GM21360 (cell line): ENCODE measurements at regions not wholly inside any gene's neighbourhood (a gene's known extent, or its start where the extent isn't known, plus 50 kb on each side); places are given as distances from the start of the nearest gene placed in this dataset.

Source experiments
- ATAC-seq: cut with Tn5 transposase; IDR thresholded peaks from one replicate; pipeline ENCODE4 v1.9.1; 2021; ENCODE audit warnings: mild to moderate bottlenecking, moderate library complexity; ENCODE audit not compliant: unreplicated experiment

DNA sequence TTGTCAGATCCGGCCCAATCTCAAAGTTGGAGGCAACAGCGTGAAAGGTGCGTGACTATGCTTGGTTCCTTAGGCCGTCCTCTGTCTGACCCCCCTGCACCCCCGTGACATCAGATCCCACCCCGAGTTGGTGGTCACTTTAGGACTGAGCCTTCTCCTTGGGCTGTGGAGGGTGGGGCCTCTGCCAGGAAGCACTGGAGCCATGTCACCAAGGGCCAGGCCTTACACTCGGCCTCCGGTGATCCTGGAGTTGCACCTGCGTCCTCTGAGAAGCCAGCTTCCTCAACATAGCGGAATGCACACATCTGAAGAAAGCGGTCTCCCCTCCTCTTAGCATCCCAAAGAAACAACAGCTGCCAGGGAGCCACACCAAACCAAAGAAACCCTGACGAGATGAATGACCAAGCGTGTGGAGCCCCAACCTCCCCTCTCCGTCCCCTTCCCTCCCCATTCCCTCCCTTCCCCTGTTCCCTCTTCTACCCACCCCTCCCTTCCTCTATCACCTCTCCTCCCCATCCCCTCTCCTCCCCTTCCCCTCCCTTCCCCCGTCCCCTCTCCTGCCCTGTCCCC lies 182.6 kb downstream of the TTLL2 start:
- no peak for ATAC-seq

DNA sequence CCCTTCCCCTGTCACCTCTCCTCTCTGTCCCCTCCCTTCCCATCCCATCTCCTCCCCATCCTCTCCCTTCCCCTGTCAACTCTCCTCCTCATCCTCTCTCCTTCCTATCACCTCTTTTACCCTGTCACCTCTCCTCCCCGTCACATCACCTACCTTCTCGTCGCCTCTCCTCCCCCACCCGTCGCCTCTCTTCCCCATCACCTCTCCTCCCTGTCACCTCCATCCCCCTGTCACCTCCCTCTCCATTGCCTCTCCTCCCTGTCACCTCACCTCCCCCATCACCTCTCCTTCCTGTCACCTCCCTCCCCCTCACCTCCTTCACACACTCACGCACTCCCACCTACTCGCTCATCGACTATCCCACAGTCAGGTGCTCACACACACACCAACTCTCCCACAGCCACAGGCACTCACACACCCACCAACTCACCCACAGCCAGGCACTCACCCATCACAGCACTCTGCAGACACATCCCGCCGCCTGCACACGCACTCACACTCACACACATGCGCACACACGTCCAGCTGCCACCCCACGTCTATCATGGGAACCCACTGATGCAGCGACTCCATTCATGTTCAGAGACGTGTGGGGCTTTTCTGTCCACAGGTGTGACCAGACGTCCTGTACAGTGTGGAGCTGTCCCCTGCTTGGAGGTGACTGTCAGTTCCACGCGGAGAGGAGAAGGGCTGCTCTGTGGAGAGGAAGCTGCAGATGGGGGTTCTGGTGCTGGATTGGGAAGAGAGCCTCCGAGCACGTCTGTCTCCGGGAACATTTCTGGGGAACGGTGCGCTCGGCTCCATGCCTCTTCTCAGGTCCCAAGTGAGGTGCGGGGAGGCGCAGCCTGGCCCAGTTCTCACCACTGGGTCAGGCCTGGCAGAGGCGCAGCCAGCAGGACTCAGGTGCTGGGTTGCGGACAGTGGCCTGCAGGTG lies 184.3 kb downstream of the TTLL2 start:
- no peak for ATAC-seq

DNA sequence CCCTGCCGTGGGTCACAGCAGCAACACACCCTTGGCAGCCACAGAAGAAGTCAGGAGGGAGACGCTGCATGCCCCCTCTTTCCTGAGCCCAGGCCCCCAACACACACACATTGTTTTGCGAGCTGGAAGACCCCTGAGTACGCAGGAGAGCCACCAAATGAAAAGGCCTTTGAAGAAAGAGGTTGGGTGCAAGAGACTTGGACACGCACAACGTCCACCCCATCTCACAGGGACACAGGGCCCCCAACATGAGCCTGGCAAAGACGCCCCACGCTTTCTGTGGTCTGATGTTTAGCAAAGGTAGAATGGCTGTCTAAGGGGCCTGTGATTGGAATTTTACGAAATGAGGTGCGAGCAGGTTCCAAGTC lies 185.0 kb downstream of the TTLL2 start:
- ATAC-seq = no peak

DNA sequence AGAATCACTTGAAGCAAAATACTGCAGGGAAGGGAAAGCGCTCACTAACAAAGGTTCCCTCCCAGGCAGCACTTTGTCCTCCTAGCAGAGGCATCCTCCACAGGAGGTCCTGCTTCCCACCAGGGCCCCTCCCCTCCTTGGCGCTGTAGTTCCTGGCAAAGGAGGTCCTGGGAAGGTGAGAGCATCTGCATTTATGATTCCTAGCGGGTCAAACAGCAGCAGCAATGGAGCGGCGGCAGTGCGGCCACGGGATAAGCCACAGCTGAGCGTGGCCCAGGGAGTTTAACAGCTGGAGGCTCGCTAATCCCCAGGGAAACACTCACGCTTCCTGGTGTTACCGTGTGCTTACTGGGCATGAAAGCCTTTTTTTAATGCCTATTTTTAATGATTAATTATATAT lies 185.8 kb downstream of the TTLL2 start:
- no peak for ATAC-seq

DNA sequence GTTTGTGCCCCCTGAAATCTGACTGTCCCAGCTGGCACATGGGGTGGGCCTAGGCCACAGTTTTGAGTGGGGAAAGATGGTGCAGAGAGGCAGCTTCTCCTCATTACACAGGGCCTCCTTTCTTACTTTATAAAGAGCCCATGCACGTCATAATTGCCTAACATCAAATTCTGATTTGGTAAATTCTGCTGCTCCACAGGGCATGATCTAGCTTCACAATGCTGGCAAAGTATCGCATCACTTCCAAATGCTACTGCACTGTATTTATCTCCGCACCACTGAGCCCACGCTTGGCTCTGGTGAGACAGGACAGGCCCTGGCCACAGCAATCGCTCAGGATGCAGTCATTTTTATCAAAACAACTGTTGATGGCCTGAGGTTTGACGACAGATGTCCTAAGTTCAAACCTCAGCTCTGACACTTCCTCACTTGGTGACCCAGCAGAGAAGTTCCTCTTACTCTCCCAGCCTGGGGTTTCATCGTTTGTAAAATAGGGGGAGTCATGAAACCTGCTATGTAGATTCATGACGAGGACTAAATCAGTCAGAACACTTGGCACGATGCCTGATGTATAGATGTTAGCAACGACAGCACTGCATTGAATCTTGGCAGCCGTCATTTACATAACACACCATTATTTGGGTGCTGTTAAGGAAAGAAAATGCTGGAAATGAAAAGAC lies 187.9 kb downstream of the TTLL2 start:
- no peak for ATAC-seq

DNA sequence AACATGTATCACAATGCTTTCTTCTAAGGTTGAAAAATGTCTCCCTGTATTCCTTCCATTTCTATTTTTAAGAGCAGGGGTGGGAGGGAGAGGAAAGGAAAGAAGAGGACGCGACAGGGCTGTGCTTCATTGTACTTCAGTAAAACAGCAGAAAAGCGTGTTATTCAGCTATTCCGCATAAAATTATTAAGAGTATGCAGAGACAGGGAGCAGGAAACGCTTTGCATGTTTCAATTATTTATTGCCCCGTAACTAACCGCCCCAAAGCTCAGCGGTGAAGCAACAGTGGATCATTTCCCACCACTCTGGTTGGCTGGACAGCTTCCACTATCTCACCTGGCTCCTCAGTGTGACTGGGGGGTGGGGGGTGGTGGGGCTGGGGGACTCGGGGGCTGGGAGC lies 188.9 kb downstream of the TTLL2 start:
- no peak for ATAC-seq

DNA sequence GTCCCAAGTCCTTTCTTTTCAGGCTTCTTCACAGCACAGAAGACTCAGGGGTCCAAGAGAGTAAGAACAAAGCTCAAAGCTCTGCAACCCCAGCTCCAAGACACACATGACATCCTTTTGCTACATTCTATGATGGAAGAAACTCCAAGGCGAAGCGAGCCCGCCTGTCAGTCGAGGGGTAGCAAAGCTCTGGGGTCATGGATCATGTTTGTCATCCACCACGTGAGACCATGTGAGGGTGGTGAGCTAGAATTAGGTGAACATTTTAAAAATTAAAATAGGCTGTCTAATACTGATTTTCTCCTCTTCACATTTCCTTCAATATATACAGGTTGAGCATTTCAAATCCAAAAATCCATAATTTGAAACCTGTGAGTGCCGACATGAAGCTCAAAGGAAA lies 189.6 kb downstream of the TTLL2 start:
- no peak for ATAC-seq

DNA sequence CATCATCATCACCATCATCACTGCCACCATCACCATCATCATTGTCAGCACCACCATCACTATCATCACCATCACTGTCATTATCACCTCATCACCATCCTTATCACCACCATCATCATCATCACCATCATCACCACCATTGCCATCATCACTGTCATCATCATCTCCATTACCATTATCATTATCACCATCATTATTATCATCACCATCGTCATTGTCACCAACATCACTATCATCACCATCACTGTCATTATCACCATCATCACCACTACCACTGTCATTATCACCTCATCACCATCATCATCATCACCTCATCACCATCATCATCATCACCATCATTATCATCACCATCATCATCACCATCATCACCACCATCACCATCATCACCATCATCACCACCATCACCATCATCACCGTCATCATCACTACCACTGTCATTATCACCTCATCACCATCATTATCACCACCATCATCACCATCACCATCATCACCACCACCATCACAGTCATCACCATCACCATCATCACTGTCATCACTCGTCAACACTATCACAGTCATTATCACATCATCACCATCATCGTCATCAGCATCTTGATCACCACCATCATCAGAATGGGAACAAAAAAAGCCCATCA lies 191.1 kb downstream of the TTLL2 start:
- no peak for ATAC-seq

DNA sequence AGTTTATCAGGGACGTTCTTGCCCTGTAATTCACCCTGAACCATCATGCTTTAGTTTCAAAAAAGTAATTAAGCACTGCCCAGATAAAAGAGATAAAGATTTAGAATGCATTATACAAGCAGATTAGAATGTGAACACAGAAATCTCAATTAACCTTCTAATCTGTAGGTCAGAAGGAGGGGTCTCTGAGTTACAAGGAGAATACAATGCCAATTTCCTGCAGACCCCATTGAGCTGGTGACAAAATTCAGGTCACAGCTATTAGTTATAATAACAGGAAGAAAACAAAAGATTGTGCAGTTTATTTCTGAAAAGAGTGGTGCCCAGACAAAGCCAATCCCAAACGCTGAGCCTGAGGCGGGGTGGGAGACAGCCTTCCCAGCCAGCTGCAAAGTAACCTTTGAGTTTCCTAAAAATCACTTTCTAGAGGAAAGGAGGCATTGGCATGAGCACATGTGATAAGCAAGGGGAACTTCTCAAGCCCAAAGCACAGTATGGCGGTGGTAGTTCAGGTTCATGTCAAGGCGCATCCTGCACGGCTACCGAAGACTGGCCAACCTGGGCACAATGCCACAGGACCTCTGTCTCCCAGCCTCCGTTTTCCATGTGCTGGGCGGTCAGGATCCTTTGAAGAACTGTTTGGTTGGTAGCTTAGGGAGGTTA lies 192.5 kb downstream of the TTLL2 start:
- no peak for ATAC-seq

DNA sequence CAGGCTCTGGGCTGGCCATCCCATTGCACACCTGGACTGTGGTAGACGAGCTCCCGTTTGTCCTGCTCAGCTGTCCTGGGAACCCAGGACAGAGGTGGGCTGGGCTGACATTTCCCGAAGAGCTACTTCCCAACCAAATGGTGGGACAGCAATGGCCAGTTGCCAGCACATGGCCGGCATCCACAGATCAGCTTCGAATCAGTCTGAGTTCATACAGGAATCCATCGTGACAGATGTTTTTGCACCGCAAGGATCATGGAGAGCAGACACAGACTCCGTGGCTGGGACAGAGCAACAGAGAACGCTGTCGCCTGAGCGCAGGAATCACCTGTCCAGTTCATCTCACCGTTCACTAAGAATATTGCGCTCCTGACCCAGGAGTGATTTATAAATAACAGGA lies 198.5 kb downstream of the TTLL2 start:
- ATAC-seq = no peak

DNA sequence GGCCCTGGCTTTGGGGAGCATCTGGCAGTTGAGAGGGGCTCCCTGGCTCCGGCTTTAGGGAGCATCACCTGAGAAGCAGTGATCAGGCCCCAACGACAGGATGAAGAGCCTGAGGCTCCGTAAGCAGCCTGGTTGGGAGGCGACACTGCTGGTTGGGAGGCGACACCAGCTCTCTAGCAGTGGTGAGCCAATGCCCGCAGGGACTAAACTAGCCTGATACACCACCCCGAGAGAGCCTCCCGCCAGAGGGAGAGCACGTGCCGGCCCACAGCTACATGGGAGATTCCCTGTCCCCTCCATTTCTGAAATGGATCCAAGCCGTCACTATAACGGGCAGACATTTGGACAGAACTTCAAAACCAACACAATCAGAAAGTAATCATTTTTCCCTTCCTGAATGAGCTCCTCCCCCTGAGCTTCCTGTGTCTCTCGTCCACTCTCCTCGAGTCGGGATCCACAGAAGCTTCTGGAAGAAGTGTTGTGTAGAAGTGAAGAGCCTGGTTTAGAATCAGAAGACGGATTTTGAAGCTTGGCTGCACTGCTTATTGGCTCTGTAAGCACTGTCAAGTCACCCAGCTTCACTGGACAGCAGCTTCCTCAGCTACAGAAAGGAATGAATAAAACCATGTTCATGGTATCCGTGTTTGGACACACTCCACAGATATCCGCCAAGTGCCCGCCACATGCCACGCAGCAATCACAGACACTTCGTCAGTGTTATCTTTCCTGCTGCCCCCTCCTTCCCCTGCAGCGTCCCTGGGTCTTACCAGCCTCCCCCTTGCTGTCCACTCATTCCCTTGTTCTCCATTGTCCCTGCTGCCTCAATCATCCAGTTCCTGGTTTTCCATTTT lies 199.6 kb downstream of the TTLL2 start:
- no peak for ATAC-seq

DNA sequence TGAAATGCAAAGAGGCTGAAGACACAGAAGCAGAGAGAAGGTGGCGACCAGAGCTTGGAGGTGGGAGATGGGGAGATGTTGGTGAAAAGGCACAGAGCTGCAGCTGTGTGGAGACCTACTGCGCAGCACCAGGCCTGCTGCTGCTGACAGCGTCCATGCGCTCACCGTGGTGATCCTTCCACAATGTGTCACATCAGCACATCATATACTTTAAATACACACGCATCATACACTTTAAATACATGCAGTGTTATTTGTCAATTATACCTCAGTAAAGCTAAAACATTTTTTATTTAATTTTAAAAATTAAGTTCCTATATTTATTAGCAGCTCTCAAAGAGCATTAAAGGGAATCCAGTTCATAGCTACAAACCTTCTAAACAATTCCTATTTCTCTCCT lies 200.9 kb downstream of the TTLL2 start:
- no peak for ATAC-seq

DNA sequence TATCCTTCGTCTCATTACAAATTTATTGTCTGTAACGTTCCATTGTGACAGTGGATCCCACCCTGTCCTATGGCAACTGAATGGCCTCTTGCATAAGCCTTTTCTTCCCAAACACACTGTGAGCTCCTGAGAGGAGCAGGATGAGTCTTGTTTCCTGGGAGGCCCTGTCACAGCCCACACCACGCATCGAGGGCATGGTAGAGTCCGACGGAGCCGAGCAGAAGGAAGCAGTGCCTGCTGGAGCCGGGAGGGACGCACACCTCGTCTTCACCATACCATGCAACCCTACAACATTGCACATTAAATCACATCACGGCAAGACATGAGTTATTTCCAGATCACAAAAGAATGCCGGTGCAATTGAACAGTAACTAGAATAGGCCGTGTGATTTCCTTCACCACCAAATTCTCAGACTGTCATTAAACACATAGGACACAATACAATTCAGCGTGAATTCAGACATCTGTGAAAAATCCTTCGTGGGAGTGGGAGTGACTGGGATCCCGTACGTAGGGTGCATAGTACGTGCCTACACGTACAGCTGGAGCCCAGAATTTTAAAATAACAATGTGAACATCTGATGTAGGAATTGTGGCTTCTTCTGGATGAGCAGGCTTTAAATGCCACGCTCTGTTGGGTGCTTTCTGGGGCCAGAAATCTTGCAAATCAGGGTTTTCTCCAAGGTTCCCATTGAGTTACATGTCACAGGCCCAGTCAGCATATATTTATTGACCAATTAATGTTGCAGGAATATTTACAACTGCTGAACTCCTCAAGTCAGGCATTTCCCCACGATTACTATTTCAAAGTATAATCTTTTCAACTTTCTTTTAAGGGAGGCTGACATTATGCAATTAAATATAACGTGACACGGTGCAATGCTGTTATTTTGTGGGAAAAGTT lies 201.8 kb downstream of the TTLL2 start:
- ATAC-seq = no peak

DNA sequence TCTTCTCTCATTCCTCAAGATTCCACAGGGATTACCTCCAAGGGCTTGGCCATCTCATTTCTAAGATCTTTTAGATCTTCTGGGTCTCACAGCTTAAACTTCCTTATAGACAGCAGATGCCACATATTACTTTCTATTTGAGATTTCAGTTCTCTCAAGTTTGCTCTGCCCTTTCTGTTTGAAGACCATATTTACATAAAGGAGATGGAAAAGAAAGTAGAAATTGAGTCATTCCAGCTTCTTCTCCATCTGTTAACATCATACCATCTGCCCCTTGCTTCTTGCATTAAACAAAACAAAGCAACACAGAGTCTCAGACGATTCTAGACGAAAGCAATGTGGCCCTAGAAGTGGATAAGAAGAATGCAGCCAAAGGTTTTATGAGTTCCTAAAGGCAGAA lies 203.4 kb downstream of the TTLL2 start:
- peak; percentile 57 for ATAC-seq

DNA sequence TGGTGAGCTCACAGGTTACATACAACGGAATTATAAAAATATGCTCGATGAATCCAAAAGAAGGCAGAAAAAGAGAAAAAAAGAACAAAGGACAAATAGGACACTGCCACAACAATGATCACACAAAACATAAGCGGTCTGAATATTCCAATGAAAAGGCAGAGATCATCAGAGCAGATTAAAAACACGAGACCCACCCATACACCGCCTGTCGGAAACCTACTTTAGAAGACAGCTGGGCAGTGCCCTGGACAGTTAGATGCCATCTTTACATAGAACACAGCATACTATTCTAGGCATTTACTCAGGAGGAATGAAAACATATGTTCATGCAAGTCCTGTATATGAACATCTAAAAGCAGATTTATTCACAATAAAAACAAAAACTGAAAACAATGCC lies 204.1 kb downstream of the TTLL2 start:
- no peak for ATAC-seq

DNA sequence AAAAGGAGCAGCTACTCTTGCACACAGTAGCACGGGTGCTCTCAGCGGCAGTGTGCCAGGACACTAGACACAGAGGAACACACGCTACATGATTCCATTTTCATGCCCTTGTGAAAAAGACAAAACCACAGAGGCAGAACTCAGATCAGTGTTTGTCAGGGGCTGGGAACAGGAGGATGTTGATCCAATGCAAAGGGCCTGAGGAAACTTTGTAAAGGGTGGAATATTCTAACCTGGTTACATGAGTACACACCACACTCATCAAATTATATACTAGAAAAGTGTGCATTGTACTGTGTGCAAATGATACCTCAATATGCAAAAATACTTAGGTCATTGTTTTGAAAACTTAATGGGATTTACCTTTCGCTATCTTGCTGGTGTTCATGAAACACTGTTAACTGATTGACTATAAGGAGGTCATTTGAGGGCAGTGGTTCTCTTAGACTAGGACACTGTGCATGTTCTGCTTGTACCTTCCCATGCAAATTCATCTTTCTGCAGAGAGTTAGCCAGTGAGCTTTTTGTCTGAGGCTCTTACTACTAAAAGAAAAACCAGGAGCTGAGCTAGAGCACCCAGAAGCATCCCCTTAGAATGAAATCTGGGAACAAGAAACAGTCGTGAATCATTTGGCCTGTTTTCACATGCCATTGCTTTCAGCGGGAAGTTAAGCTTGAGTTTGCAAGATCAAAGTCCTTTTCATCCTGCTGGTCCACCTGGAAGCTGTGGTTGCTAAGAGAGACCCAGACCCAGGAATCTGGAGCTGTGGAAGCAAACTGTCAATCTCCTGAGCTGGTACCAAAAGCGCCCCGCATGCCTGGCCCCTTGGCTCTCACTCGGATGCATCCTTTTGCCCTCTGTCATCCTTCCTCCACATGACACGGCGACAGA lies 204.8 kb downstream of the TTLL2 start:
- ATAC-seq = no peak

DNA sequence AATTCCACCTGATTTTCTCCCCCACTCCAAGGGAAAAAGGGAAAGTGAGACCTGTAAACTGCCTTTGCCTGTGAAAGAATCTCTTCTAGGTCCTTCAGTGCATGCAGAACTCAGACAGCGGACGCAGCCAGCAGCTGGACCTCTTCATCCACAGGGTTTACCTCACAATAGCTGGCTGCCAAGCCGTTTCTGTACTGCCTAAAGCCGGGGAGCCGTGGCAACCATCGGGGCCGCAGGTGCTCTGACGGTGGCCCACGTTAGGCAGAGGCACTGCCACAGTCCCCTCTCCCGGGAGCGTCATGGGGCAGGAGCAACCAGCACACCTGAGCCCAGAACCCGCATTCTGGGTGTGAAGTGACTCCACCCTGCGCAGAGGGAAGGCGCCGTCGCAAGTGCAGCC lies 206.1 kb downstream of the TTLL2 start:
- ATAC-seq = no peak
